ENCODE measurements at regions not wholly inside any gene's neighbourhood (a gene's known extent, or its start where the extent isn't known, plus 50 kb on each side); places are given as distances from the start of the nearest gene placed in this dataset.
A peak's percentile ranks its signal among the peaks of the same experiment; 100 is the strongest.
"Not testable (repeated sequence)": the region's sequence is repeated elsewhere in the genome, so short reads cannot be mapped to it uniquely, and the experiment has no call there.

DNA sequence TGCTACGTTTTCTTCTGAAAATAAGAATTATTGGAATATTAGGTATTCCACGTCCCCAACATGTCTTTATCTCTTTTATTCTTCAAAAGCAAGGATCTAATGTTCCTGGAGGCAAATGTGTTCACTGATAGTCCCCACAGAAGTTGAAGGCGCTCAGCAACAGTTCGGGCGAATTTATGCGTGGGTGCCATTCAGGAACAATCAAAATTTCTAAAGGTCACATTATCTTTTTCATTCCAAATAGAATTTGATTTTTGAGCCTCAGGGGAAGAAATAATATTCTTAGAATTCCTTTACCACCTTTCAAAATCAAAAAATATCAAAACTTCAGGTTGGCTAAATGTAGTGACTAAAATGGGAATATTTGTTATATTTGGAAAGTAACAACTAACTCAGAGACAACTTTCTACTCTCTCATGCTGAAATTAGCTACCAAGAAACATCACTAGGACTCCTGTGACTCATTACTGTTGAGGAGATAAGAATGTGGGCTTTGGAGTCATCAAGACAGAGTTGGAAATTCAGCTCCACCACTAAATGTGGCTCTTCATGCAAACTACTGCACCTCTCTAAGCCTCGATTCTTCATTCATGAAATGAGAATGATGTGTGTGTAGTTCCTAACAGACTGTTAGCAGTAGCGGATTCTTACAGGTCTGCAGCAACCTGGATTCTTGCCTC is 72.3 kb upstream of the KIT start:
- no peak for DNase-seq (ENCODE audit: low read depth in 4 of 6, low spot score in 6 of 6)
- H3K4me1 ChIP-seq (ENCODE audit: control insufficient read depth, insufficient read depth, low read length): no peaks in the 10 kb centered on the region
- no peak overlapping the region for H3K4me3 ChIP-seq (ENCODE audit: low read depth, low read length)
- H3K36me3 ChIP-seq (ENCODE audit: control insufficient read depth, insufficient read depth, low read length): no peaks in the 10 kb centered on the region
- H3K9me3 ChIP-seq (ENCODE audit: control insufficient read depth, insufficient read depth, low read length): no peaks in the 10 kb centered on the region
- H3K27ac ChIP-seq (ENCODE audit: low read depth, low read length): no peak overlapping the region
- 93% methylated on average over 2 of the region's 8 CpGs for WGBS (ENCODE audit: insufficient coverage)
- no peaks in the 10 kb centered on the region for H3K27me3 ChIP-seq (ENCODE audit: control insufficient read depth, insufficient read depth, low read length)

DNA sequence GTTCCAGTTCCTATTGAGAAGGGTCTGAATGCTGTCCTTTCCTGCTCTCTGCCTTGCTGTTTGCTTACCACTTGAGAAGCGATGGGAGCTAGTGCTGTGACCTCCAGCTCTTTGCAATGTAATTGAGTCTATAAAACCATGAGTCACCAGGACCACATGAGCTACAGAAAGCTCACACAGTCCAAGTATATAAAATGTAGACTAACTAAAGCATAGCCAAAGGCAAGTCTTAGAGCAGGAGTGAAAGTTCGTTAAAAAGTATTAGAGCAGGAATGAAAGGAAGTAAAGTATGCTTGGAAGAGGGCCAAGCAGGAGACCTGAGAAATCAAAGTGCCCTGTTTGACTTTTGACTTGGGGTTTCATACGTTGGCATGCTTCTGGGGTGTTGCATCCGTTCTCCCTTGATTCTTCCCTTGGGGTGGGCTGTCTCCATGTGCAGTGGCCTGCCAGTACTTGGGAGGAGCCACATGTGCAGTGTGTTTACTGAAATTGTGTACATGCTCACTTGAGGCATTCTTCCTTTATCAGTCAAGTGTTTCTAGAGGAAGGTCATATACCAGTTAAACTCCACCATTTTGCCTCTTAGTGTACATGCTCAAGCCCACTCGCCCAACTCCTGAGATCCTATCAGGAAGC is 71.3 kb upstream of the KIT start:
- no peak for DNase-seq (ENCODE audit: low read depth in 4 of 6, low spot score in 6 of 6)
- Histone ChIP-seq H3K4me3 (ENCODE audit: low read depth, low read length) (no peak overlapping the region), H3K27ac (ENCODE audit: low read depth, low read length) (no peak overlapping the region), H3K27me3 (ENCODE audit: control insufficient read depth, insufficient read depth, low read length) (no peaks in the 10 kb centered on the region), H3K36me3 (ENCODE audit: control insufficient read depth, insufficient read depth, low read length) (no peaks in the 10 kb centered on the region), H3K4me1 (ENCODE audit: control insufficient read depth, insufficient read depth, low read length) (no peaks in the 10 kb centered on the region), H3K9me3 (ENCODE audit: control insufficient read depth, insufficient read depth, low read length) (no peaks in the 10 kb centered on the region)
- 90% methylated on average over 3 of the region's 5 CpGs for WGBS (ENCODE audit: insufficient coverage)

DNA sequence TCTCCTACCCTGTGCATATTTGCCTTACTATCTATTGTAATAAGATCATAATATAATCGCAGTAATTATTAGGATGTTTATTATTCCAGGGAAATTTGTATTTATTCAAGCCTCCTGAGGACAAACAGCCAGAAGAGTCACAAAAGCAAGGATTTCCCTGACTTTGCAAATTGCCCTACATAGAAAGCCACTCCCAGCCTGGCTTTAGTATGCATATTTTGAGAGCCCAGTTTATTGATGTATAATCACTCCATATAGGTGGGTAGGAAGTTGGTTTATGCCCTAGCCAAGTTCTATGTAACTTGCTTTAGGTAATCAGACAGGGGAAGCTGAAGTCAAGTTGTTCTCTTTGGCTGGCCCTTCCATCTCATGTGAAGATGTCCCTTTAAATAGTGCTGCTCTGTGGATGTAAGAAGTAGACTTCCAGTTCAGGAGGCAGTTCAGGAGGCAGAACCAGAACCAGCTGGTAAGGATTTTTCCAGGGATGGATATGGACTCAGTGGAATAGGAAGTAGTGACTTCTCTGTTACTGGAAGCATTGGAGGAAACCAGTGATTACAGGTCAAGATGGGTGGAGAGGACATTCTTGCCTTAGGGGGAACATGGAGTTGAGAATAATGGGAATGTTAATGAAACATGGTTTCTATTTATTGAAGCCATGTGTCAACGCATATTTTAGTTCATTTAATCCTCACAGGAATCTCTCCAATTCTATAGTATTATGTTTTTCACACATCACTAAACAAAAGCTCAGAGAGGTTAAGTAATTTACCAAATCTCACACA is 70.5 kb upstream of the KIT start:
- Histone ChIP-seq H3K4me1 (ENCODE audit: control insufficient read depth, insufficient read depth, low read length) (no peaks in the 10 kb centered on the region), H3K36me3 (ENCODE audit: control insufficient read depth, insufficient read depth, low read length) (no peaks in the 10 kb centered on the region), H3K4me3 (ENCODE audit: low read depth, low read length) (no peak overlapping the region), H3K27ac (ENCODE audit: low read depth, low read length) (no peak overlapping the region), H3K9me3 (ENCODE audit: control insufficient read depth, insufficient read depth, low read length) (no peaks in the 10 kb centered on the region), H3K27me3 (ENCODE audit: control insufficient read depth, insufficient read depth, low read length) (no peaks in the 10 kb centered on the region)
- DNase-seq (ENCODE audit: low read depth in 4 of 6, low spot score in 6 of 6): no peak
- WGBS (ENCODE audit: insufficient coverage): no CpG with 5 or more reads among the region's 2 CpGs

DNA sequence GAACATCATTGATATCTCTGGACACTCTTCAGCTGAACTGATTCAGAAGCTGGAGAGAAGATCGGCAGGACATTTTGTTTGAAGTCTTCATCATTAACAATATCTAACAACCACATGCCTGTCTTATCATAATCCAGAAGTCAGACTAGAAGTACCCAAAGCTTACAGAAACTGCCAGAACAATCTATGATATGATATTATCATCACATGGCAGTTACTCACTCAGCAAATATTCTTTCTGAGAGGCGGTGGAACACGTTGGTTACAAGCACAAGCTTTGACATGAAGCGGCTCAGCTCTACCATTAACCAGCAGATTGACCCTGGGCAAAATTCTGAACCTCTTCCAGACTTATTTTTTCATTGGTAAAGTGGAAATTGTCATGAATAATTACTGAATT is 69.4 kb upstream of the KIT start:
- Histone ChIP-seq H3K36me3 (ENCODE audit: control insufficient read depth, insufficient read depth, low read length) (no peaks in the 10 kb centered on the region), H3K9me3 (ENCODE audit: control insufficient read depth, insufficient read depth, low read length) (no peaks in the 10 kb centered on the region), H3K4me1 (ENCODE audit: control insufficient read depth, insufficient read depth, low read length) (no peaks in the 10 kb centered on the region), H3K27ac (ENCODE audit: low read depth, low read length) (no peak overlapping the region), H3K4me3 (ENCODE audit: low read depth, low read length) (no peak overlapping the region), H3K27me3 (ENCODE audit: control insufficient read depth, insufficient read depth, low read length) (no peaks in the 10 kb centered on the region)
- no peak for DNase-seq (ENCODE audit: low read depth in 4 of 6, low spot score in 6 of 6)
- WGBS (ENCODE audit: insufficient coverage): no CpG with 5 or more reads among the region's 4 CpGs

DNA sequence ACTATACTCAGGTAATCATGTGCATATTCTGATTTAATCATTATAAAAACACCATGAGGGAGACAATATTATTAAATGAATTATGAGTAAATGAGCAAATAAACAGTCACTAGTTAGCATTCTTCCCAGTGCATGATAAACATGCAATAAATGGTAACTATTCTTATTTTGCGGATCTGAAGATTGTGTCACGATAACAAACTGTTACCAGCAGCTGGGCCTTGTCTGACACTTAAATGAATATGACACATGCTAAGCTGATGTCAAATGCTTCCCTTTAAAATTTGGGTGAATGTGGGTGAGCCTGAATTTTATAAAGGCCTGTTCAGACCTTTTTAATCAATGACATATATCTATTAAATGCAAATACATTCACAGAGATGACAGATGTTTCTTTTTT is 68.2 kb upstream of the KIT start:
- Histone ChIP-seq H3K36me3 (ENCODE audit: control insufficient read depth, insufficient read depth, low read length) (no peaks in the 10 kb centered on the region), H3K27me3 (ENCODE audit: control insufficient read depth, insufficient read depth, low read length) (no peaks in the 10 kb centered on the region), H3K9me3 (ENCODE audit: control insufficient read depth, insufficient read depth, low read length) (no peaks in the 10 kb centered on the region), H3K4me1 (ENCODE audit: control insufficient read depth, insufficient read depth, low read length) (no peaks in the 10 kb centered on the region), H3K27ac (ENCODE audit: low read depth, low read length) (no peak overlapping the region), H3K4me3 (ENCODE audit: low read depth, low read length) (no peak overlapping the region)
- no peak for DNase-seq (ENCODE audit: low read depth in 4 of 6, low spot score in 6 of 6)
- 94% methylated on average over 2 of the region's 2 CpGs for WGBS (ENCODE audit: insufficient coverage)

DNA sequence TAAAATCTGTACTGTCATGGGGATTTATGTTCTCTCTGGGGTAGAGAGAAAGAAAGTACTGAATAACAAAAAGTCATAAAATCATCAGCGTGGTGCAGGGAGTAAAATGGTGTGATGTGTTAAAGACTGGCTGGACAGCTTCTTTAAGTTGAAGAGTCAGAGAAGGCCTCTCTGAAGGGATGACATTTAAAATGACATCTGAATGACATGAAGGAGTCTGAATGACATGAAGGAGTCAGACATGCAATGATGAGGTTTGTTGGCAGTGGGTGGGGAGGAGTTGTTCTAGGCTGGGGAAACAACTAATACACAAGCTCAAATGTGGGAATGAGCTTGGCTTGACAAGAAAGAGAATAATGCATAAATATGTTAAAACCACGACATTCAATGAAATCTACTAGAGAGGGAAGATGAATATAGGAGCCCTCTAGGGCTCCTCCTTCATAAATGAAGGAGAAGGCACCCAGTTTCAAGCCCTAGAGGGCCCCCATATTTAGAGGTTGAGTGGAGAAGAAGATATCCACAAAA is 63.9 kb upstream of the KIT start:
- Histone ChIP-seq H3K36me3 (ENCODE audit: control insufficient read depth, insufficient read depth, low read length) (no peaks in the 10 kb centered on the region), H3K27ac (ENCODE audit: low read depth, low read length) (no peak overlapping the region), H3K4me3 (ENCODE audit: low read depth, low read length) (no peak overlapping the region), H3K4me1 (ENCODE audit: control insufficient read depth, insufficient read depth, low read length) (no peaks in the 10 kb centered on the region), H3K9me3 (ENCODE audit: control insufficient read depth, insufficient read depth, low read length) (no peaks in the 10 kb centered on the region), H3K27me3 (ENCODE audit: control insufficient read depth, insufficient read depth, low read length) (no peaks in the 10 kb centered on the region)
- no peak for DNase-seq (ENCODE audit: low read depth in 4 of 6, low spot score in 6 of 6)
- 80% methylated on average over 1 of the region's 2 CpGs for WGBS (ENCODE audit: insufficient coverage)

DNA sequence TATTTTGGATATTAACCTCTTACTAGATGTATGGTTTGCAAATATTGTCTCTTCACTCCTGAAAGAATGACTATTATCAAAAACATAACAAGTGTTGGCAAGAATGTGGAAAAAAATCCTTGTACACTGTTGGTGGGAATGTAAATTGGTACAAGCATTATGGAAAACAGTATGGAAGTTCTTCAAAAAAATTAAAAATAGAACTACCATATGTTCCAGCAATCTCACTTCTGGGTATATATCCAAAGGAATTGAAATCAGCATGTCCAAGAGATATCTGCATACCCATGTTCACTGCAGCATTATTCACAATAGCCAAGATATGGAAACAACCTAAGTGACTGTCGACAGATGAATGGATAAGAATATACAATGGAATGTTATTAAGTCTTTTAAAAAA is 61.6 kb upstream of the KIT start:
- peak in 1 of 6 donors; percentile 65 for DNase-seq (ENCODE audit: low read depth in 4 of 6, low spot score in 6 of 6)
- H3K36me3 ChIP-seq (ENCODE audit: control insufficient read depth, insufficient read depth, low read length): no peaks in the 10 kb centered on the region
- no peaks in the 10 kb centered on the region for H3K27me3 ChIP-seq (ENCODE audit: control insufficient read depth, insufficient read depth, low read length)
- no peak overlapping the region for H3K4me3 ChIP-seq (ENCODE audit: low read depth, low read length)
- WGBS (ENCODE audit: insufficient coverage): no CpG with 5 or more reads among the region's 1 CpG
- H3K9me3 ChIP-seq (ENCODE audit: control insufficient read depth, insufficient read depth, low read length): no peaks in the 10 kb centered on the region
- no peaks in the 10 kb centered on the region for H3K4me1 ChIP-seq (ENCODE audit: control insufficient read depth, insufficient read depth, low read length)
- no peak overlapping the region for H3K27ac ChIP-seq (ENCODE audit: low read depth, low read length)

DNA sequence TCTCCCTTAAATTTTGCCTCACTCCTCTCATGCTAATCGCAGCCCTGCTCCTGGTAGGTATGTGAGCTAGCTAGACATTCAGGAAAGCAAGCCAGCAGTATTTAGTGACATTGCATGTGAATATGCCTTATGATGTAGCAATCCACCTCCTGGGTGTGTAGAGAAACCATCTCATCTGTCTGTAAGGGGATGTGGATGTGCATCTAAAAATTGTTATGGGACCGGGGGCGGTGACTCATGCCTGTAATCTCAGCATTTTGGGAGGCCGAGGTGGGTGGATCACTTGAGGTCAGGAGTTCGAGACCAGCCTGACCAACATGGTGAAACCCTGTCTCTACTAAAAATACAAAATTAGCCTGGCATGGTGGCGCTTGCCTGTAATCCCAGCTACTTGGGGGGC is 60.1 kb upstream of the KIT start:
- 100% methylated on average over 1 of the region's 6 CpGs for WGBS (ENCODE audit: insufficient coverage)
- DNase-seq (ENCODE audit: low read depth in 4 of 6, low spot score in 6 of 6): not testable (repeated sequence)

DNA sequence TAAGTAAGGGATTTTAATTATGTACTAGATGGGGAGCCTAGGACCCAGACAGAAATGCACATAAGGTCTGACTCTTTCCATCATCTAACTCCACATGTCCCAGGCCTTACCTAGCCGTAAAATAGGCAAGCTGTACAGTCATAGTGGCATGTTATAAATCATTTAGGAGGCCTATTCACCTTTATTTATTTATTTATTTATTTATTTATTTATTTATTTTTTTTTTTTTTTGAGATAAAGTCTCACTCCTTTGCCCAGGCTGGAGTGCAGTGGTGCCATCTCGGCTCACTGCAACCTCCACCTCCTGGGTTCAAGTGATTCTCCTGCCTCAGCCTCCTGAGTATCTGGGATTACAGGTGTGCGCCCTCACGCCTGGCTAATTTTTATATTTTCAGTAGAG is 55.6 kb upstream of the KIT start:
- H3K27me3 ChIP-seq (ENCODE audit: control insufficient read depth, insufficient read depth, low read length); H3K9me3 ChIP-seq (ENCODE audit: control insufficient read depth, insufficient read depth, low read length); H3K4me1 ChIP-seq (ENCODE audit: control insufficient read depth, insufficient read depth, low read length); H3K36me3 ChIP-seq (ENCODE audit: control insufficient read depth, insufficient read depth, low read length); H3K4me3 ChIP-seq (ENCODE audit: low read depth, low read length); DNase-seq (ENCODE audit: low read depth in 4 of 6, low spot score in 6 of 6); H3K27ac ChIP-seq (ENCODE audit: low read depth, low read length): not testable (repeated sequence)
- 97% methylated on average over 3 of the region's 4 CpGs for WGBS (ENCODE audit: insufficient coverage)

More for the DNA sequence above, 60.1 kb upstream of the KIT start:
- H3K4me3 ChIP-seq (ENCODE audit: low read depth, low read length); H3K4me1 ChIP-seq (ENCODE audit: control insufficient read depth, insufficient read depth, low read length); H3K36me3 ChIP-seq (ENCODE audit: control insufficient read depth, insufficient read depth, low read length); H3K9me3 ChIP-seq (ENCODE audit: control insufficient read depth, insufficient read depth, low read length); H3K27me3 ChIP-seq (ENCODE audit: control insufficient read depth, insufficient read depth, low read length); H3K27ac ChIP-seq (ENCODE audit: low read depth, low read length): not testable (repeated sequence)

Measured in spinal cord (tissue), 9 donors.